ENCODE measurements at regions not wholly inside any gene's neighbourhood (a gene's known extent, or its start where the extent isn't known, plus 50 kb on each side); places are given as distances from the start of the nearest gene placed in this dataset.

DNA sequence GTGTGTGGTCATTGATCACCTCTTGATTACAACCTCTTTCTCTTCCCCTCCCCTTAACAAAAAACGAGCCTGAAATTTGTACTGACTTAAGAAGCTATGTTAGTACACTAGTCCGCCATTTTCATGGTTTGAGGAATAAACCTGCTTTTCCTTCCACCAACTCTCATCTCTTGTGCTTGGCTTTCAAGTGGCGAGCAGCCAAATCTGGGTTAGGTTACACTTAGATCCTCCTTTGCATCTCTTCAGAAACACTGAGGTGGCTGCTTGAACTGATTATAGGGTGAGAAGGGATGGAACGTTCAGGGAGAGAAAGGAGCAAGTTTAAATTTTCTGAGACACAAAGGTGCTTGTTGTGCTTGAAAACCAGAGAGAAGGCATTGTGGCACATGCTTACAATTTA lies 2171.4 kb downstream of the LRRC4C start:
- no peak for DNase-seq

DNA sequence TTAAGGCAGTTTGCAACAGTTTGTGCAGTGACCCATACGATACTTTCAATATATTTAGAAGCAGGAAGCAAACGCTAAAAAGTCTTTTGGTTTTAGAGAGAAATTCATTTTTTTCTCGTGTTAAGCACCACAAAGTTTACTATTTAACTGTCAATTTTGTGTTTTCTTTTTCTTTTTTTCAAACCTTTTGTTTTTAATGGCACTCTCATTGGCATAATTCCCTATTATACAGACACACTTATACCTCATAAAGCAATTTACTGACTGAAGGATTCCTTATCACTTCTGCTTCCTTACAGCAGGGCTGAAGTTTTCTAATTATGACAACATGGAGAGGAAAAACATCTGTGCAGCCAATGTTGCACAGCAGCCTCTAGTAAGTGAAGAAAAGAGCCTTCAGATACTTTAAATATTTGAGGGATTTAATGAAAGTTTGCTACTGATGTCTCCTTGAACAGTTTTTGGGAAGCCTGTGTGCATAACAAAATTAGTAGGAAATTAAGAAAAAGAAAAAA lies 2191.2 kb downstream of the LRRC4C start:
- DNase-seq = no peak

DNA sequence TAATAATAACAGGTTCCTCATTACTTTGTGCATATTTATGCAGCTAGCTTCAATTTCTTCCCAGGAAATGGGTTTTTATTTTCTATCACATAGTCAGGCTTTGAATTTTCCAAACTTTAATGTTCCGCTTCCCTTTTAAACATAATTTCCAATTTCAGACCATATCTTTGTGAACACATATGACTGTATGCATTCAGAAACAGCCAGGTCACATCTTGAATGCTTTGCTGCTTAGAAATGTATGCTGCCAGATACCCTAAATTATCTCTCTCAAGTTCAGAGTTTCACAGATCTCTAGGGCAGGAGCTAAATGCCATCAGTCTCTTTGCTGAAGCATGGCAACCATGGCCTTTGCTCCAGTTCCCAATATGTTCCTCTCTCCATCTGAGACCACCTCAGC lies 2203.8 kb downstream of the LRRC4C start:
- DNase-seq = no peak

DNA sequence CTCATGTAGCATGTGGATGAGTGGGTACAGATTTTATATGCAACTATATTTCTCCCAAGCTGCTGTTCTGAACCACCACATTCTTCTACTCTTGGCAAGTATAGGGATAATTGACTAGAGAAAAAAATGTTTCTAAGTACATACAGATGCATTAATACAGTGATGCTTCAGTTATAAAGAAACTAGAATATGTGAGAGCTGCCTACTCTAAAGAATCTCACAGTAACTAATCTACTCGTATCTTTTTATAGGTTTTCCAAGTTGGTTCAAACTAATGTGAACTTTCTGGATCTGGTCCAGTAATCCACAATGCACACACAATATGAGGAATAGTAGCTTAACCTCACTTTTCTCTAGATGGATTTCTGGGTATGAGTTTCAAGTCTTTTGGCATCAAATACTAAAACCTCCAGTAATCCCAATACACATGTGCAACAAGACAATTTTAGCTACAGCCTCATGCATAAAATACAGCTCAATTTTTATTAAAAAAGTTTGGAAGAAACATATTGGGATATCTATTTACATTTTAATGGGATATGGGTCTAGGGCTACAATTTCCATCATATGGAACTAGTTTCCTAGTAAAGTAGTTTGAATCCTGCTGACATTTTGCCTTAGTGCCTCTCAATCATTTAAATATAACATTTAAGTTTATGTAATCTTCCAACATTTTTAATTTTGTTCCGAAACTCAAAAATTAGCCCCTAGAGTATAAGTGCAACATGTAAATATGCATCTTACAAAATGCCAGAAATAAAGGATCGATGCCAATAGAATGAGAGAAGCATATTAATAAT lies 2209.7 kb downstream of the LRRC4C start:
- no peak for DNase-seq

DNA sequence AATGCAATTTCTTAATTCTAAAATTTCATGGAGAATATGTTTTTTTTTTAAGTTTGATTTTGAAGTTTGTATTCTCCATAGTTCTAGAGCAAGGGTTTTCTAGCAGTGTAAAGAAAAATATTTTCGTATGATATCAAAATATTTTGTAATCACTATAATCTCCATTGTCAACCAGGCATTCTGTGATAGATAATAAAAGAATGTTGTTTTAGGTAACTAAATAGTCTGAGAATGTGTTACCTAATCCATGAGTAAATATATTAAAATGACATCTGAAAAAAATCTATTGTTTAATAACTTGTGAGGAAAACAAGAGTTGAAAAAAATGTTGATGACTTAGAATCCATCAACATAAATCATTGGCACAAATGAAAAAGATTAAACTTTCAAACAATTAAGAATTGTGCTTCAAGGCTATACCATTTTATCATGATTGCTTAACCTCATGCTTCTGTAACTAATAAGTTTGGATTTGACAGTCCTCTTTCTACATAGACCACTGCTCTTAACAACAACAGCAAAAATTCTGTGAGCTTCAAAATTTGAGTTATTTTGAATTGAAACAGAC lies 2211.8 kb downstream of the LRRC4C start:
- DNase-seq = no peak

DNA sequence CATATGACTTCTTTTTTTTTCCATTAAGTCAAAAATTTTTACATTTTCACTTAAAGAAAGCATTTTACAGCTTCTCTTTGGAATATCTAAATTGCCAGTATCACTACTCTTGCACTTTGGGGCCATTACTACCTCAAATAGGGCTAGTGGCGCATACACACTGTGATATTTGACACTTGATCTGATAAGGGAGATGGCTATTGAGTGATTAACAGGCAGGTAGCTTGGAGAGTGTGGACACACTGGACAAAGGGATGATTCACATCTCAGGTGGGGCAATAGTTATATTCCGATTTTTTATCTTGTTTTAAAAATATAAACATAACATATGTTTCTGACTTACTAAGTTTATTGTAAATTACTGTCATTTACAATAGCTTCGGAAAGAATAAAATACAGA lies 2219.9 kb downstream of the LRRC4C start:
- no peak for DNase-seq

DNA sequence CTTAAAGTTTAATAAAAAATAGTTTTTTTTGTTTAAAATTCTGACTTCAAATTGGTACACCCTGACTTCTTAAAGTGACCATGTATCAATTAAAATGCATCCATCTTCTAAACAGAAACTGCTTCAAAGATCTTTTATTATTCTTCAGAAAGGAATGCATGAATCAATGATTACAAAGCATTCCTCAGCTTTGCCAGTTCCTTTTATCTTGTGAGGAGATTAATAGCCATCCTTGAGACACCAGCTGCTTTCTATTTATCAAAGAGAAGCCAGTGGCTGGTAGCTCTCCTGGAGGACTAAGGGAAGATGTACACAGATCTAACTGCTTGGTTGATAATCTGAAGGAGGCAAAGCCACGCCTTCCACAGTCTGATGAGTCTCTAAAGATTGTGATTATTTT lies 2222.5 kb downstream of the LRRC4C start:
- DNase-seq = no peak

DNA sequence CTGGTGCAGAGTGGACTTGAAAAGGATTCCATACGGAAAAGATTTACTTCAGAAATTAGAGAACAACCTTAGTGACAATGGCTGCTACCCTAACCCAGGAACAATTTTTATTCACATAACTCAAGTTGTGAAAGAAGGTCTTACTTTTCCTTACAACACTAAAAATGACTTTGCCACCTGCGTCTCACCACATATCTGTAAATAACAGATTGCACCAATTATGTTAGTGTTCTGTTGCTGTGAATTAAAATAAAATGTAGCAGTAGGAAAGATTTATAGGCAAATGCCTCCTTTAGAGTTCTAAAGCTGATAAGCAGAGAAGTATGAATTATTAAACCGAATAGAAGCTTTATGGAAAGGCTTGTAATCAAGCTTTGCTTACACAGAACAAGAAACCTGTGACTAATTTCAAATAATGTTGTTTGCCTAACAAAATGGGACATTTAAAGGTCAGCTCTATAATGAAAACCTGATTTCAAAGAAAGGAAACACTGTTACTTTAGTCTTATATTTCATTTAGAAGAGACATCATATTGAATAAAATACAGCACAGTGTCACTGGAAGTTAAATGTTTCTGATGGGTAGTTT lies 2237.8 kb downstream of the LRRC4C start:
- DNase-seq = no peak

DNA sequence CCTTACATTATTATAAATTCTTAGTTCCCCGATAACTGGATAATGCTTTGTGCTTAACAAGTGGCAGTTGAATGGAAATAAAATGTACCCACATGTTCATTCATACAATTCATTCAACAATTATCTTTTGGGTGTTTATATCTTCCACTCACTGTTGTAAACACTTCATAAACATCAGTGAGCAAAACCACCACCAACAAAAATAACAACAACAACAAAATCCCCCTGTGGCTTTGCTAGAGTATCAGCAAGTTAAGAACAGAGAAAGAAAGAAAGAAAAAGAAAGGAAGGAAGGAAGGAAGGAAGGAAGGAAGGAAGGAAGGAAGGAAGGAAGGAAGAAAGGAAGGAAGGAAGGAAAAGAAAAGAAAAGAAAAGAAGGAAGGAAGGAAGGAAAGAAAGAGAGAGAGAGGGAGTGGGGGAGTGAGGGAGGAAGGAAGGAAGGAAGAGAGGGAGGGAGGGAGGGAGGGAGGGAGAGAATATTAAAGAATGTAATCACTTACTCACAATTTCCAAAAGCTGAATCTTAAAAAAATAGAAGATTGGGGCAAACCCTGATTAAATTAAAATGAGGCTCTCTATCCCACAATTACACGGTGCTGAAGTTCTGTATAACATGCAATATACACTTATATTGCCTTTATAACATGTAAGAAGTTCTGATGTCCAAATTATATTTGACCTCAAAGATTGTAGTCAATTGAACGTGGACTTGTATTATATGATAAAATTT lies 2238.8 kb downstream of the LRRC4C start:
- DNase-seq = no peak

DNA sequence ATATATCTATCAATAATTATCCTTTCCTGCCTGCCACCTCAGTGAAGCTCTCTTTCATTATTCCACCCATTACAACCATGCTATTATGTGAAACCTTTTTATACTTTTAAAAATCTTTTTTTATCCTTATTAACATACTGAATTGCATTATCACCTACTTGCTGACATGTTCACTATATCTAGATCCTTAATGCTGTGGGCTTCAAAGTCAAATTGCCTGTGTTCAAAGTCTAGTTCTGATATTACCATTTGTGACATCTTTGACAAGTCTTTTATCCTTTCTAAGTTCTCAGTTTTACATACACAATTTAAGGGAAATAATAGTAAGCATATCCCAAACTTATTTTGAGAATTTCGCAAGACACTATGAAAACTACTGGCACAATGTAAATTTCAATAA lies 2239.4 kb downstream of the LRRC4C start:
- no peak for DNase-seq

DNA sequence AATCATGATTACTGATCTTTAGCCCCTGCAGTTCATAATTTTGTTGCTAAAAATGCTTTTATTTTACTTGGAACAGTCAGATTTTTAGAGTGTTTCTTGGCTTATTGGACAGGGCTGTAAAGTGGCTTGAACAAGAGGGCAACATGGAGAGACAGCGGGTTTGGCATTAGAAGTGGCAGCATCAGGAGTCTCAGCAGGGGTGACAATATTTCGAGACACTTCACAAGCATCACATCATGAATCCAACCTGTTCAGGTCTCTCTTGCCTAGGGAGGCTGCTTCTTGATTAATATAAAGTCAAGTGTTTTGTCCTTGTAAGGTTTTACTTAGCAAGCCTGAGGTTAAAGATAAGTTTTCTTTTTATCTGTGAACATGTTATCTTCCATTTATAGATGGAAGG lies 2249.5 kb downstream of the LRRC4C start:
- no peak for DNase-seq

DNA sequence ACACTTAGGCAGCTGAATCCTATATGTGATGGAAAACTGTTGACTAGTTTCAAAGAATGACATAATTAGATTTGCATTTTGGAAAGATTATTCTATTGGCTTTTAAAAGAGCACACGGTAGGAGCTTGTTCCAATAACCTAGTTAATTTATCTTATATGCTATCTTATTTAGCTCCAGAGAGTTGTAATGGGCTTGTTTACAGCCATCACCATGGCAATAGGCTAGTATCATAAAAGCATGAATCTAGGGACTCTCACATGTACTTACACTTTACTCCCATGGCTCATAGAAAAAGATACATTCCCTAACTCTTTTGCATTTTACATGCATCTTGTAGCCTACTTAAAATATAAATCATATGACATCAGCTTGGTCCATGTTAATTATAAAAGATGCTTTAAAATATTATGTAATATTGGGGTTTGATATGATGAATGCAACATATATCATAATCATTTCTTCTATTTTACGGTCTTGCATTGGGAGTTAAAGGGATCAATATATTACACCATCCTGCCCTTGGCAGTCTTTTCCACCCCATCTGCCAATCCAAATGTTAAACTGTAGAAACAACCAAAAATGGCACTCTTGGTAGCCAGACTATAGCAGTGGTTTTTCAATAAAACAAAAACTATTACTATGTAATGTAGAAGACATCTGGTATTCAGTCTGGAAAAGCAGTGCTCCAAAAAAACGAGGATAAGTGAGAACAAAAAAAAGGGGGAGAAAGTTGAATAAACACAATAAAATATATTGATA lies 2254.0 kb downstream of the LRRC4C start:
- DNase-seq = no peak

DNA sequence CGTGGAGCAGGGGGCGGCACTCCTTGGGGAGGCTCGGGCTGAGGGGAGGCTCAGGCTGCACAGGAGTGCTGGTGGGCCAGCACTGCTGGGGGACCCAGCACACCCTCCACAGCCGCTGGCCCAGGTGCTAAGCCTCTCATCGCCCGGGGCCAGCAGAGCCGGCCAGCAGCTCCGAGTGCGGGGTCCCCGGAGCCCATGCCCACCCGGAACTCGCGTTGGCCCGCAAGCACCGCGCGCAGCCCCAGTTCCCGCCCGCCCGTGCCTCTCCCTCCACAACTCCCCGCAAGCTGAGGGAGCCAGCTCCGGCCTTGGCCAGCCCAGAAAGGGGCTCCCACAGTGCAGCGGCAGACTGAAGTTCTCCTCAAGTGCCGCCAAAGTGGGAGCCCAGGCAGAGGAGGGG lies 2266.8 kb downstream of the LRRC4C start:
- no peak for DNase-seq

DNA sequence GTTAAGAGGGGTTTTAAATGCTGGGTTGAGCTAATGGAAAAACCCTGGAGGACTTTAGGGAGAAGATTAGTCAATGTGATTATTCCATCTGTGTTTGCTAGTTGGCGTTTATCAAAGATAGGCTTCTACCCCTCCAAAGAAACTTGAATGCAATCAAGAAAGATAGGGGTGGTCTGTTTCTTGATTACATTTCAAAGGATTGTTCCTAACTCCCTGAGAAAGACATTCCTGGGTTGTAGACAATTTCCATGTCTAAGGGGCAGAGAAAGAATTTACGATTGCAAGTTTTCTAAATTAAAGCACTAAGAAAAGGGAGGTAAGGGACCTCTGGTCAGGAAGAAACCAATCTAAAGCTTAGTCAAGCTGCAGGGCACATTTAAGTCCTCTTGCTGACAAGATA lies 2268.7 kb downstream of the LRRC4C start:
- no peak for DNase-seq

DNA sequence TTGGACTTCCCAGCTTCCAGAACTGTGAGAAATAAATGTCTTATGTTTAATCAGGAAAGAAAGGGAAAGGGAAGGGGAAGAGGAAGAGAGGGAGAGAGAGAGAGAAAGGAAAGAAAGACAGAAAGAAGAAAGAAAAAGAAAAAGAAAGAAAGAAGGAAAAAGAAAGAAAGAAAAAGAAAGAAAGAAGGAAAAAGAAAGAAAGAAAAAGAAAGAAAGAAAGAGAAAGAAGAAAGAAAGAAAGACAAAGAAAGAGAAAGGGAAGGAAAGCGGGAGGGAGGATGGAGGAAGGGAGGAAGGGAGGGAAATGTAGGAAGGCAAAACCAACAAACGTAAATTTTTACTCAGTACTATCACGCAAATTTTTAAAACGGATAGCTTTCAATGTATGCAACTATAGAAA lies 2281.8 kb downstream of the LRRC4C start:
- DNase-seq = no peak

DNA sequence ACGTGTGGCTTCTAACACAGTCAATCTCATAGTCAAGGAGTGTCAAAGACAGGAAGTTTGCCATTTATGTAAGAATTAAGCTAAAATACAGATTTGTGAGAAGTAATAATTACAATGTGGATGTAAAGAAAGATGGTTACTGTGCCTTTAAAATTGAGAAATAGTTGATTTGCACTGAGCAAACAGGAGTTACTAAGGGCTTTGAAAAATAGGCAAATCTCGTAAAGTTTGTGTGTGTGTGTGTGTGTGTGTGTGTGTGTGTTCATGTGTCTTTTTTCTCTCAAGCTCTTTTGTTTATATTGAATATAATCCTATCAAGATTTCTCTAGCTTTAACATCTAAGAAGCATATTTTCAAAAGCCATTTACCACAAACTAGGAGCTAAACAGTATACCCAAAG lies 2284.5 kb downstream of the LRRC4C start:
- DNase-seq = no peak

DNA sequence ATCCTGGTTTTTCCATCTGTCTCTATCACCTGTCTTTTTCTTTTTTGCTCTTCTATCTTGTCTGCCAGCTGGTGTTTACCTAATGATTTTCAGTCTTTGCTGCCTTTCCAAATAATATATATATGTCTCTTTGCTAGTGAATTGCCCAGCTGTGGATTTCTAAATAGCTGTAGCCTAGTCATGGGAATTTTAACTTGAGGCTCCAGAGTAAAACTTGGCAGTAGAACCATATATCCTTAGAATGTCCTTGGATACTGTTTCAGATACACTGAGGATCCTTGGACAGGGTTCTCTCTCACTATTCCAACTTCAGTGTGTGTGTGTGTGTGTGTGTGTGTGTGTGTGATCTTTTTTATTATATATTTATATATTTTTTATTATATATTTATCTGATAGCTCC lies 2285.3 kb downstream of the LRRC4C start:
- DNase-seq = no peak

DNA sequence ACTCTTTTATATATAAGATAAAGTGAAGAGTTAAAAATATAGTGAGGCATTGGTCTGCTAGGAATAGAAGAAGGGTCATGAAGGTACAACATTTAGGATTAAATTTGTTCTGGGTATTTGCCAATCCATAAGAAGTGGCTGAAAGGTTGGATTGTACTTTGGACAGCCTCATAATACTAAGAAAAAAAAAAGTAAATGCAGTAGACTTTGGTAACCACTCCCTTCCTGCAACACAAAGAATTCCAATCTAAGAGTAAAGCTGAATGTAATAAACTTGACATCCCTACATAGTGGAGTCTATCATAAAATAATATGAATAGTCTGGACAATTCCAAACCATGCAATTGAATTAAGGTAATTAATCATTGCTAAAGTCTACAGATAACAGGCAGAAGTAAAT lies 2294.4 kb downstream of the LRRC4C start:
- no peak for DNase-seq

DNA sequence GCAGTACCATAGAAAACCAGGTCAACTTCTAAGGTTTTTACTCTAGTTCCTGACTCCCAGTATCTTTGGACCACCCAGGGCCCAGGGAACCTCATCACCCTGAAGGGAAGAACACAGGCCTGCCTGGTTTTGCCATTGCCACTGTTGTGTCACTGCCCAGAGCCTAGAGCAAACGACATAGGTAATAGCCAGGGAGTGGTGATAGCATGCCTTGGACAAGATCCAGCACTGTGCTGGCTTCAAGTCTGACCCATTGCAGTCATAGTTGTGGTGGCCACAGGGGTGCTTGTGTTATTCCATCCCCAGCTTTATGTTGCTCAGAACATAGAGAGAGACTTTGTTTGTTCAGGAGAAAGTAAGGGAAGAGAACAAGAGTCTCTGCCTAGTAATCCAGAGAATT lies 2310.2 kb downstream of the LRRC4C start:
- DNase-seq = no peak

DNA sequence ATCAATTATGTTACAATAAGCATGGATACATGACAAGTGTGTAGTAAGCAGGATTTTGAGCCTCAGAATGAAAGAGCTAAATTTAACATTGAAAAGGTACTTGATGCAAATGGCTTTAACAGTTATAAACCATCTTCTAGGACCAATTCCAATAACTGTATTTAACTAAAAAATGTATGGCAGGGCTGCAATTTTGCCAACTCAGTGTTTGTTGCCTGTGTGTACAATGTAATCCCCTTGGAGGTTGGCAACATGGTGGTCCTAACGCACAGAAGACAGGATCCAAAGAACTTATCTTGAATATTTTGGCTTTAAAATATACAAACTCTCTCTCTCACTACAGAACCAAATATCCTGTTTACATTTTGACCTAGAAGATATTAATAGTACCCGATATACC lies 2314.1 kb downstream of the LRRC4C start:
- no peak for DNase-seq

DNA sequence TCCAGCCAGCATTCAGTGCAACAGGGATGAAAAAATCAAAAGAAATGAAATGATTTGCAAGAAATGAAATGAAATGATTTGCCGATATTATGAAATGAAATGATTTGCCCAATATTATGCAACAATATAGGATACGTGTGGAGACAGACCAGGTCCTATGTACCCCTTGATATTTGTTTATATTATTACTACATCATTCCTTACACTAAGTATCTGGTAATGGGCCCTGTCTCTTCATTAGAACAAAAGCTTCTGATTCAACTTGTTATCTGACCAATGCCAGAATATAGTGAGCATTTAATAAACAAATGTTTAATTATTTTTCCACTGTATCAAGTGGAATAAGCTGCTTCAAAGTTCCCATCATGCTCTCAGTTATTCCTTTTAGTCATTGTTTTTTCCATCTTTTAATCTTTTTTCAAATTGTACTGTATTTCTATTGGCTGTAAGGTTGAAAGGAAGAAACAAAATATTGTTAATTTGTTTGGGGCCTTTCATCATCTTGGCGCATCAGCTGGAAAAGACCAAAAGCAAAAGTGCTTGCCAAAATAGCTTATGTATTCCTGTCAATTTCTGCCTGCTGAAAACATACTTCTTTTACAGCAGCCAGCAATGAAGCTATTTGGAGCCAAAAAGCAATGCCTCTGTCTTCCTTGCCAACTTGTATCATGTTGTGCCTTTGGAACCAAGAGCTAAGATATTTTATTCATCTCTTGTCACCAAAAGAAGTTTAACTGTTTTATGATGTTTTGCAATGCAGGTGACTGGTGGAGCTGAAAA lies 2314.9 kb downstream of the LRRC4C start:
- DNase-seq = no peak

DNA sequence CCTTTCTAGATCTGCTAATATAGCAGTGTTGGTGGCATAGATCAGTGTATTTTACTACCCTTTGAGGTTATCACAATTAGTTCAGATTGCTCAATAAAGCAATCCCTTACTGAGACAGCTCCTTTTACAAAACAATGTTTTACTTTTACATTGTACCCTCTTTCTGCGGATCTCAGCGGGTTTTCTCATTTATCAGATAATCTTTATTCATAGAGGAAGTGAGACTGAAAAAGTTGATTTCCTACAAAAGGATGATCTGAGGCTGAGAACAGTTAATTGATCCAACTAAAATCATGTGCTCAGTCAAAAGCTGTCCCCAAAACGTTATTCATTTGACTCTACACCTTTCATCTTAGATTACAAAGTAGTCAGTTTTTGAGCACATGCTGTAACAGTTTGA lies 2319.9 kb downstream of the LRRC4C start:
- DNase-seq = no peak

All from DMS79 (cell line).